ENCODE measurements at regions not wholly inside any gene's neighbourhood (a gene's known extent, or its start where the extent isn't known, plus 50 kb on each side); places are given as distances from the start of the nearest gene placed in this dataset.

- TF ChIP-seq, protein P1, sequence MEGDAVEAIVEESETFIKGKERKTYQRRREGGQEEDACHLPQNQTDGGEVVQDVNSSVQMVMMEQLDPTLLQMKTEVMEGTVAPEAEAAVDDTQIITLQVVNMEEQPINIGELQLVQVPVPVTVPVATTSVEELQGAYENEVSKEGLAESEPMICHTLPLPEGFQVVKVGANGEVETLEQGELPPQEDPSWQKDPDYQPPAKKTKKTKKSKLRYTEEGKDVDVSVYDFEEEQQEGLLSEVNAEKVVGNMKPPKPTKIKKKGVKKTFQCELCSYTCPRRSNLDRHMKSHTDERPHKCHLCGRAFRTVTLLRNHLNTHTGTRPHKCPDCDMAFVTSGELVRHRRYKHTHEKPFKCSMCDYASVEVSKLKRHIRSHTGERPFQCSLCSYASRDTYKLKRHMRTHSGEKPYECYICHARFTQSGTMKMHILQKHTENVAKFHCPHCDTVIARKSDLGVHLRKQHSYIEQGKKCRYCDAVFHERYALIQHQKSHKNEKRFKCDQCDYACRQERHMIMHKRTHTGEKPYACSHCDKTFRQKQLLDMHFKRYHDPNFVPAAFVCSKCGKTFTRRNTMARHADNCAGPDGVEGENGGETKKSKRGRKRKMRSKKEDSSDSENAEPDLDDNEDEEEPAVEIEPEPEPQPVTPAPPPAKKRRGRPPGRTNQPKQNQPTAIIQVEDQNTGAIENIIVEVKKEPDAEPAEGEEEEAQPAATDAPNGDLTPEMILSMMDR (conservative IDR thresholded peaks at IDR 0.05 in 1 of 2, IDR thresholded peaks at IDR 0.05 in 1 of 2; ENCODE audit: extremely low read depth in 1 of 2, insufficient read depth in 1 of 2, low read depth in 1 of 2, low read length in 2 of 2), result no peak
- TF ChIP-seq EZH2 (IDR thresholded peaks at IDR 0.05; ENCODE audit: borderline replicate concordance, low read length), result no peak
Observed at GRCh38 chr19:28646629-28647028, 566.3 kb downstream of the UQCRFS1 start.

Measured in mammary epithelial cell (primary cell).